Kasumi-1 (cell line): ENCODE measurements at regions not wholly inside any gene's neighbourhood (a gene's known extent, or its start where the extent isn't known, plus 50 kb on each side); places are given as distances from the start of the nearest gene placed in this dataset.

ENCODE experiments used
- DNase-seq, 2 experiments: peaks; one replicate each; lab custom pipeline; 2025; lab: John Stamatoyannopoulos, UW

DNA sequence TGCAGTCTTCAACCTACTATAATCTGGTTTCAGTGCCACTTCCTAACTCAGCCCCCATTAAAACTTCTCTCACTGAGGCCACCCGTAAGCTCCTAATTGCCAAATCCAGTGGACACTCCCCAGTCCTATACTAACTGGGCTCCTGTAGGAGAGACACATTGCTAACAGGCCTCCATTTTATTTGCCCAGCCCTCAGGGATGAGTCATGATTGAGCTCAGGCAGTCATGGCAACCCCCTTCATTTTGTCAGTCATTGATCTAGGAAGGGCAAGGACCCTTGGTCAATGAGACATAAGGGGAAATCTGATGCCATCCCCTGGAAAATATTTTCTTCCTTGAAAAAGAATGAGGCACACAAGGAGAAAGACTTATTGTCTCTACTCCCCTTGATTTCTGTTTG, 70.1 kb upstream of the HIF1A start:
- no peak for DNase-seq

- DNase-seq: no peak
Measured at GRCh38 chr14:61627612-61628011, 67.7 kb upstream of the HIF1A start.

DNA sequence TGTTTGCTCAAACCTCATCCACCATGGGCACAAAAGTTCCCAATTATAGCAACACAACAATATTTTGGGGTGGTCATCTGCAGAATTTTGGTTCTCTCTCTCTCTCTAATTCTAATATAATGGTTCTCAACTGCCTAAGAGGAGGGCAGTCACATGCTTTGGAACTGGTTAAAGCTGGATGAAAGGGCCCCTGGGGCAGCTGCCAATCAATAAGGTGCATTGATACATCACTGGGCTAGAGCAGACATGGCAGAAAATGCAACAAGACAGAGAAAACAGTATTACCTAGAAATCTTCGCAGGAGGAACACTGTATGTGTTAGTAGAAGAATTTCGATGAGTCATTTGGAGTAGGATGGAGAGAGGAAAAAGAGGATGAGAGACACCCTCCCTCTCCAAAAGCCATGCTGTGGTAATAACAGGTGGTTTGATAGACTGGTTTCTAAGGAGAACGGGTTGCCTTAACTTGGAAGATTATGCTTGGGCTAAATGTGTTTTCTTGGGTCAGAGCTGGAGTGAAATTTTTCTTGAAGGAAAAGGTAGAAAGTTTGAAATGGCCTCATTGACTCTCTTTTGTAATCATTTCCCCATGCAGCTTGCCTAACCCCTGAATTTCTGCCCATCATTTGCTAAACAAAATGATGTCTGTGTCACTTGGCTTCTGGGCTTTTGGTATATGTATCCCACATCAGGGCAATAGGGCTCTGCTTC, 67.1 kb upstream of the HIF1A start:
- DNase-seq: no peak

GRCh38 chr14:61630399-61631044, 64.8 kb upstream of the HIF1A start:
- no peak for DNase-seq

DNA sequence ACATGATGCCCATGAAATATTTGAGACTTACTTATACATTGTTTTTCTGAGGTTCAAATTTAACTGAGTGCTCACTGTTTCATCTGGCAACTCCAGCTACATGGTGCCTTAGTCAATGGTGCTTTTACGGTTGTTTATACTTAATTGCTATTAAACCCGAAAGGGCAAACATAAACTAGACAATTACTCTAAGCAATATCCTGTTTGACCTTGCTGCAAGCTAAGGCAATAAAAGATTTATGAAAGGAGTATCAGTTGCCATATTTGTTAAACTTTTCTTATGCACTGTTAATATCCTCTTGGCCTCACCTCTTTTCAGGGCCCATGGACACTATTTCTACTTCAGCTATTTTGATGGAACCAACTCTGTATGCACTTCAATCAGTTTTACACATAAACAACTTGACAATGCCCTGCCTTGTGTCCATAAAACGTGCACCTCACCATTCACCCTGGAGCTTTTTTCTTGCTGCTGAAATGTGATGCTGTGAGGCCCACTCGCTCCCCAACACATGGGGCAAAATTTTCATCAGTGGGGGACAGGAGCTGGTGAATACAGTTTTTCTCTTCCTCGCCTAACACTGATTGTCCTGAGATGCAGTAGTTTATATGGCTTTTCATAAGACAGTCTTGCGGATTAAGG, 64.1 kb upstream of the HIF1A start:
- DNase-seq: no peak

DNA sequence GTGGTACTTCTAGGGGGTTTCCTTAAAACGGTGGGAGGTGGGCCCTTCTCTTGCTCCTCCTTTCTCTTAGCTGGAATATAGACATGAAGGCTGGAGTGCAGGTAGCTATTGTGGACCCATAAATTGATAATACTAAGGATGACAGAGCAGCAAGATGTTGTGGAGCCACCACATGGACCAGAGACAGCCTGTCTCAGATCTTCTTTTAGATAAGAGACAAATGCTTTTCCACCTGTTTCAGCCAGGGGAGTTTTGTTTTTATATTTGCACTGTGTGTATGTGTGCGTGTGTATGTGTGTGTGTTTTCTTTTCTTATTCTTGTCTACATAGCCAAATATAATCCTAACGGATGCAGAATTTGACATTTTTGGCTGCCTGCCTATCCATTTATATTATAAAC, 62.9 kb upstream of the HIF1A start:
- DNase-seq: no peak

- no peak for DNase-seq
Measured at GRCh38 chr14:61632807-61633206, 62.5 kb upstream of the HIF1A start.

DNA sequence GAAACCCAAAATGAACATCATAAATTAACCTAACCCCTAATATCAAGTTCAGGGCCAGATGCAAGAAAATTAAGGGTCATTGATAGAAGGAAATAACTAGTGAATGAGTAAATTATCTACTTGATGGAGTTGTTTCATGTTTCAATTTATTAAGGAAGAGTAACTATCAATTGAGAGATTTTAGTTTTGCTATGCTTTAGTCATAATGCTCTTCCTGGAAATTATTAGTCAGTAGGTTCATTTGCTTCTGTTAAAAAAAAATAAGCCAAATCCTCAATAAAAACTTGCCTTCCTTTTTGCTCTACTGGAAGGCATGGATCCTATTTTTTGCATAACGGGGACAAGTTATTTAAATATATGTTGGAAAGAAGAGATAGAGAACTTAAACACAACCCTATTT, 59.0 kb upstream of the HIF1A start:
- DNase-seq: no peak

DNA sequence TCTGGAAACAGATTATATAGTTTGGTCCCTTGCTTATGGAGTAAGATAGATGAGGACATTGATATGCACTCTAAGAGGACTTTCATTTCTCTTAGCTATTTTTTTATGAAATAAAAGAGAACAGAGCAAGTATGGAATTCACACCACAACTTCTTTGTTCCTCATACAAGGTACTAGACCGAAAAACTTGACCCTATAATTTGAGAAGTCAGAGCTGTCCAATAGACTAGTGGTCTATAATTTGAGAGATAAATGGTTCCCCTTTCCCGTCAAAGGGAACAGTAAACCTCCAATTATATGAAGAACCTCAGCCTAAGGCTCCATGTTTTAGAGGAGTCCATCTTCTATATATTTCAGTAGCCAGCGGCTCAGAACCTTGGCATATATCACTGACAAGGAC, 58.5 kb upstream of the HIF1A start:
- DNase-seq: no peak

- DNase-seq: no peak
Measured at GRCh38 chr14:61638595-61639387, 56.5 kb upstream of the HIF1A start.

DNA sequence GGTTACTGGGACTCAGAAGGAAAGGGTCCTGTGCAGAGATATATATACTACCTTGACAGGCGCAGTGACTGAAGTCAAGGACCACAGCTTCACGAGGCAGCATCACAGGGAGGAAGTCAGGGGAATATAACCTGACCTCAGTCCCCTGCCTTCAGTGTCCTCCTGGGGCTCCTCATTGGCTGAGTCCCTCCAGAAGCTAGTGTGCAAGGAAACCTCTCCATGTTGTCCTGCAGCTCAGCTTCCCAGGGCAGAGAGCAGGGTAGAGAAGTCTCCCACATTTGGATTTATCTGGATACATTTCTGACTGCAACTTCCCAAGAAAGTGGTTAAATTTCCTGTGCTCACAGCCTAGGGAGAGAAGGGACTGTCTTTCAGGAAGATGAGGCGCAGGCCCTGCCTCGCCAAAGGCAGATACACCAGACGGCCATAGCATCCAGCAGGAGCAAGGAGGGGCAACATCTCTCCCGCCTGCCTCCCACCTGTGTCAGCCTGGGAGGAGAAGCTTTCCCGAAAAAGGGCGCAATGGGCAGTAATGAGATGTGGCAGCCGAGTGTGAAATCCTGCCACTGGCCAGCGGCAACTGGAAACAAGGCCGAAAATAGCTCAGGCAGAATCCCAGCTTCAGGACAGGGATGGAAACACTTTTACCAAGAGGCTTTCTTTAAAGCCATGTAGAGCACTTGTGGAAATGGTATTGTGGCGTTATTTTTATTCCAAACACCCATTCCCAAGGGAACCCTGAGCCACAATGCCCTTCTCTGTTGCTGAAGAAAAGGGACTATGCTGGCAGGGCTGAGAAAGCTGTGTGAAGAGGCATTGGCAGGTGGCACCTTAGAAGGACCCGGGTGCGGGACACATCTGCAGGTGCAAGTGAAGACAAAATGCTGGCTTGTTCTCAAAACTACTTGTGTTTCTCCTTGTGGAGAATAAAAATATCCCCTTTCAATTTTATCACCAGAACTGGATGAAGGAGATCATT, 54.9 kb upstream of the HIF1A start:
- no peak for DNase-seq

DNA sequence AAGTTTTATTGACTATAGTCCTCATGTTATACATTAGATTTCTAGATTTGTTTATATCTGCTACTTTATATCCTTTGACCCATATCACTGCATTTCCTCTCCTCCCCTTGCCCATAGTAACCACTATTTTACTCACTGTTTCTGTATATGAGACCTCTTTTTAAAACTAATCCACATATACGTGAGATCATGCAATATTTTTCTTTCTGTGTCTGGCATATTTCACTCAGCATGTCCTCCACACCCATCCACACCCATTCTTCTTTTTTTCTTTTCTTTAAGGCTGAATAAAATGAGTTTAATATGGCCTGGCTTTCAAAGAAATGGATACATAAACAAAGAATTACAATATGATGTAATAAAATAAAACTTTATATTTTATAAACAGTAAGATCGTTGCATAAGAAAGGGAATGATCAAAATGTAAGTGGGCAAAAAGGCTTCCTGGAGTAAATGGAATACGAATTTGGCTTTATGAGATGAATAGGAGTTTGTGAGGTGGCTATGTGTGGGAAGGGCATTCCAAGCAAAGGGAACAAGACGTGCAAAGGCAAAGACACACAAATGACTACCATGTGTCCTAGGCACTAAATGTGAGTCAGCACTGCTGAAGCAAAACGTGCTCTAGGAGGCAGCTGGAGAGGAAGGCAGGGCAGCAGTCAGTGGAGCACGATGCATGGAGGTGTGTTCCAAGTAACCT, 53.2 kb upstream of the HIF1A start:
- DNase-seq: no peak

- no peak for DNase-seq
Measured at GRCh38 chr14:61642614-61642982, 52.7 kb upstream of the HIF1A start.

DNA sequence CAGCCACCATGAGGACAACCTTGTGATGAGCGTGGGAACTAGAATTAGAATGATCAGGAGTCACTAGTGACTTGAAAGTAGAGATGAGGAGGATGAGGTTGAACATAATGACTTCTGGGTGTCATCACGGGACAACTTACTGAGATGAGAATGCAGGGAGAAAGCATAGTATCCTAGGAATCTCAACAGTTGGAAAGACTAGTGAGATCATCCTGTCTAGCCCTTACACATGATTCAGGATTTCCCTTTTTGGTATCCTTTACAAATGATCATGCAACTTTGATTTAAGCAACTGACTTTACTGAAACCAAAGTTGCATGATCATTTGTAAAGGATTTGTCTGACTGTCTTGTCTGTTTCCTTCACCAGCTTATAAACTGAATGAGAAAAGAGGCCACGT, 51.8 kb upstream of the HIF1A start:
- no peak for DNase-seq

DNA sequence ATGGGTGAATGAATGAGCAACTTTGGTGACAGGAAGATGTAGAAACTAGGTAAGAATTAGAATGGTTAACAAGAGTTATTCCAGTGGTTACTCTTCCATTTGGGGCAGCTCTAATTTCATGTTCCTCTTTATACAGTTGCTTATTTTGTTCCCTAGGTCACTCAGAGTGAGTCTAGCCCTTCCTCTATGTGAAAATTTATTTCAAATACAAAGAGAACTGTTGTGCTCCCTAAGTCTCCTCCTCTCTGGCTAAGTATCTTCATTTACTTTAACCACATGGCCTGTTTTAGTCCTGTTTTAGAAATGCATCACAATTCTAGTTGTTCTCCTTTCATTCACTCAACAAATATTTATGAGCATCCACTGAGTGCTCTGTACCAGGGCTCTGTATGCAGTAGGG, 51.1 kb upstream of the HIF1A start:
- peak; percentile 16 to 30 for DNase-seq

DNA sequence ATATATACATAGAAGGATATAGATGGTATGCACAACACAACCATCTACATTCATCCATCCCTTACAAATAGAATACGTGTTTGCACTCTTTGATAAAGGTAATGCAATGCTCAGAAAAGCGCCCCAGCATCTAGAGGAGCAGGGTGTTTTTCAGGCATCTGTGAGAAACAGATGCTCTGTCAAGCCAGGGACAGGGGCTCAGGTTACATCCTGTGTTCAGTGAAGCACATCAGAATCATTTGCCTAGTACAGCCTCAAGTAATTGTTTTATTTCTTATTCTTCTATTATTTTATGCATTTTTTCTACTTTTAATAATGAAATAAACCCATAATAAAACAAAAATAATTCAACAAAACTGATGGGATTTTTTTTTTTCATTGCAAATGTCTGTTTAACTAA, 50.5 kb upstream of the HIF1A start:
- no peak for DNase-seq

- DNase-seq: no peak
Measured at GRCh38 chr14:61645247-61645646, 50.1 kb upstream of the HIF1A start.
